ENCODE measurements at regions not wholly inside any gene's neighbourhood (a gene's known extent, or its start where the extent isn't known, plus 50 kb on each side); places are given as distances from the start of the nearest gene placed in this dataset.

DNA sequence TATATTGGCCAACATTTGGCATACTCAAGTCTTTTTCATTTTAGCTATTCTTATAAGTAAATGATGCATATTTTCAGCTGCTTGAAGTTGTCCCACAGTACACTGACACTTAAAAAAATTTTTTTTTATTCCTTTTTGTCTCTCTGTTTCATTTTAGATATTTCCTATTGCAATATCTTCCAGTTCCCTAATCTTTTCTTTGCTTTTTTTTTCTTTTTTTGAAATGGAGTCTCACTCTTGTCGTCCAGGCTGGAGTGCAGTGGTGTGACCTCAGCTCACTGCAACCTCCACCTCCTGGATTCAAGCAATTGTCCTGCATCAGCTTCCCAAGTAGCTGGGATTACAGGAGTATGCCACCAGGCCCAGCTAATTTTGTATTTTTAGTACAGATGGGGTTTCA lies 217.4 kb upstream of the KRR1 start:
- no peak for DNase-seq (ENCODE audit: low read depth)

DNA sequence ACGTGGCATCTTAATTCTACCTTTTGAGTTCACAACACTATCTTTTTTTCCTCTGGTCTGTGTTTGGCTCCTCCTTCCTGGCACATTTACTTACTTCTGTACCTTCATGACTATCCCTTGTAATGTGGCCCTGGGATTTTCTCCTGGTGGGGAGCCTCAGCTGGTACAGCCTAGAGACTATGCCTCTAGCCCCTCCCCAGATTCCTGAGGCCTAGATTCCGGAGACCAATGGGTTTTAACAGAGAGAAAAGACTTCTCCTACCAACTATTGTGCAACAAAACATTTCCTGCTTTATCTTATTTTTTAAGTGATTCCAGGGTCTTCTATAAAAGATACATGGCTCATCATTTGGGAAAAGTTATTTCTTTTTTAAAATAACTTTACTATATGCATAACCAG lies 216.2 kb upstream of the KRR1 start:
- DNase-seq (ENCODE audit: low read depth) = no peak

DNA sequence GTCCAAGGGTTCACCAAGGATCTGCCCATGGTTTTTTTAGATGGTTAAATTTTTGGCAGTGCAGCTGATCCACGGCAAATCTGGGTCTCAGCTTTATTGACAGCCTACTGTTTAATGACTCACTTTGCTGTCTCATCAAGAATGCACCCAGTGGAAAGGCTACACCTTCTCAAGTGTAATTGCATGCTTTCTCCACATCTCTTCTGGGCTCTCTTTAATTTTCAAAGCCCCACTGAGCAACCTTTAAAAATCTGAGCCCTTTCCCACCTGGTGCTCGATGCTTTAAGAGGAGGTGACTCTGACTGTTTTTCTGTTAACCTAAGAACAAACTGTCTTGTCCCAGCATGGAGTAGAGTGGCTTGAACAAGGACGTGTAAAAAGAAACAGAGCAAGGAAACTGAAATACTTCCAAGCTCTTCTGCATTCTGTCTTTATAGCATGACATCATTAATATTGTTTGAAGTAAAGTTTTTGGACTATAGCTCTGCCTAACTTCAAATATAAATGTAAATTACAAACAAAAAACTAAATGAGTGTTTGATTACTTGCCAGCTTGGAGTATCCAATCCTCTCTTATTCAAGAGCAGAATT lies 214.2 kb upstream of the KRR1 start:
- DNase-seq (ENCODE audit: low read depth) = peak; percentile 88

DNA sequence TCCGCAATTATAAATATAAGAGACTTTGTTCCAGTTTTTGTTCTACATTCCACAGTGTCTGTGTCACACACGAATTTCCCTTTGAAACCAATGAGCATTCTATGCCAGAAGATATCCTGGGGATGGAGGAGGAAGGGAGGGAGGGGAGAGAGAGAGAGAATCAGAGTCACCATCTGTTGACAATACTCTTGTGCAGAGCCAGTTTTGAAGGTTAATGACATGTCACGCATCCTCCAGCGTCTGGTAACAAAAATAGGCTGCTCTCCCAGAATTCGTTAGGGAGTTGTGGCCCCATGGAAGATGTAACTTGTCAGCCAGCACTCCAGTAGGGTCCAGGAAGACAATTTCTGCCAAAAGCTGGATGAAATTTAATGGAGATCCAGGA lies 213.5 kb upstream of the KRR1 start:
- DNase-seq (ENCODE audit: low read depth) = peak; percentile 95

DNA sequence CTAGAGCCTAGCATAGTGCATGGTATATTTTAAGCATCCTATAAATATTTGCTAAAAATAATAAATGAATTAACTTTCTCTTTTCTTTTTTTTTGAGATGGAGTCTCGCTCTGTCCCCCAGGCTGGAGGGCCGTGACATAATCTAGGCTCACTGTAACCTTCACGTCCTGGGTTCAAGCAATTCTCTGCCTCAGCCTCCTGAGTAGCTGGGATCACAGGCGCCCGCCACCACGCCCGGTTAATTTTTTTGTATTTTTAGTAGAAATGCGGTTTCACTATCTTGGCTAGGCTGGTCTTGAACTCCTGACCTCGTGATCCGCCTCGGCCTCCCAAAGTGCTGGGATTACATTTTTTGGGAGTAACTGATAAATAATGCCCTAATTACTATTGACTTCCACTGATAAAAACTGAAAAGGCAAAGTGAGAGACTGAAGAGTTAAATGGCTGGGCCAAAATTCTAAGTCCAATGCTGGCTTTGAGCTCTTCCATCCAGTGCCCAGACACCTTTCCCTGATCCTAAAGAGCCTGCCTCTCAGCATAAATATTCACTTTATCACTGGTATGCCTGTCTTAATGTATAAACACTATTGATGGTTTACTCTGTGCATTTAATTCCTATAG lies 213.0 kb upstream of the KRR1 start:
- no peak for DNase-seq (ENCODE audit: low read depth)

DNA sequence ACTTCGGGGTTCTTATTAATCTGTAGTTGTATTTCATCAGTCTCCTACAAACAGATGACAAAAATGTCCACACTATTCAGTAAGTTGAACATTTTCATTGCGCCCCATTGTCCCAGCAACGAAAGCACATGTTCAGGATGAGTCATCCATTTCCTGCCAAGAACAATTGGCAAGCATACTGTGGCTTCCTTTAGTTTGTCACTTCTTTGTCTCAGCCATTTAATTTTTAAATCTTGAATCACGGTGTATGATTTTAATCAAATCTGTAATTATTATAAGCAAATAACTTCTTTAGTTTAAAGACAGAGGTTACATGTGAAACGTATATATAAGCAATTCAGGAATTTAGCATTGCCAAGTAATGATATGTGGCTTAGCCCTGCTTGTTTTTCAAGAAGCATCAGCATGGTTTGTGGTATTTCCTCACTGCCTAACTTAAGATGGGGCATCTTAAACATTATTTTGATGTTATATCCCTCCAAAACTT lies 211.3 kb upstream of the KRR1 start:
- DNase-seq (ENCODE audit: low read depth) = peak; percentile 93

DNA sequence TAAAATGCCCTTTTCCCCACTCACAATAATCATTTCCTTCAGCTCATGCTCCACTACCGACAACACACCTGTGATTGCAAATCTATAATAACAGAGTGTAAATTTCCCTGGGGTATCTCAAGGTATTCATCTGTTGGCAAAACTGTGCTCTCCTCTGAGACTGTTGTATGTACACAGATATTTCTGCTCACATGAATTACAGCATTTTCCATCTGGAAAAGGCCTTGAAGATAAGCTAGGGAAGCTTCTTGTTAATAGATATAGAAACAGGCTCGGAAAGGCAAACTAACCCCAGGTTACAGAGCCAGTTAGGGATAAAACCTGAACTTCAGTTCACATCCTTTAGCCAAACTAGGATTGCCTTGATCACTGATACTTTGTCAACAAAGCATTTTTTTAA lies 210.4 kb upstream of the KRR1 start:
- DNase-seq (ENCODE audit: low read depth) = no peak

DNA sequence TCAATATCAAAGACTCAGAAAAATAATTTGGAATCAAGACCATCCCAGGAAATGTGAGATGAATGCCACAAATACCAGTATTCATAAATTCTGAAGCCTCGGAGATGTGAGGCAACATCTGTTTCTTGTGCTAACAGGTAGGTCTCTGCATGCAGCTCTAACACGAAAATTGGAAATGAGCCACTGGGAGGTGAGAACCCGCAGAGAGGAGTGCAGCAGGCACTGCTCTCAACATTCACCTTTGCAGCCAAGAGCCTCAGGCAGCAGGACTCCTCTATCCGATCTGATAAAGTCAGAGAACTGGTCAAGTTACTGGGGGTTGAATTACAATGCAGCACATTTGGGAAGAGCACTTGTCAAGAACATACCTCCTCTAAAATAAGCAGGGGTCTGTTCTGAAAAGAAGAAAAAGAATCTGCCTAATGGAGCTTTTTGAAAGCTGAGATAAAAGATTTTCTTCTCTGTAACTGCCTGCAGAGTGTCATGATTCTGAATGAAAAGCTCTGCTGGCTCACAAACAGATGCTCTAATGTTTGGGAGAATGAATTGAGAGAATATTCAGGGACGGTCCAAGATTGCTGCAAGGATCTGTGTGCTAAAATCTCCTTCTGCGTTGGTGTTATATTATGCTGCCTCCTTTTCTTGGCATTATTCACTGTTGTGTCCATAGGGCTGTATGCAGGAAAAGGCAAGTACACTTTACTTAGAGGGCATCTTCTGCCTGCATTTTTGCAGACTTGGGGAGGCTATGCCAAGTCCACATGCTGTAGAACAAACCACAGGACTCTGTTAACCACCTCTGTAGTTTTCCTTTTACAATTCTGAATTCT lies 209.6 kb upstream of the KRR1 start:
- peak; percentile 70 for DNase-seq (ENCODE audit: low read depth)

DNA sequence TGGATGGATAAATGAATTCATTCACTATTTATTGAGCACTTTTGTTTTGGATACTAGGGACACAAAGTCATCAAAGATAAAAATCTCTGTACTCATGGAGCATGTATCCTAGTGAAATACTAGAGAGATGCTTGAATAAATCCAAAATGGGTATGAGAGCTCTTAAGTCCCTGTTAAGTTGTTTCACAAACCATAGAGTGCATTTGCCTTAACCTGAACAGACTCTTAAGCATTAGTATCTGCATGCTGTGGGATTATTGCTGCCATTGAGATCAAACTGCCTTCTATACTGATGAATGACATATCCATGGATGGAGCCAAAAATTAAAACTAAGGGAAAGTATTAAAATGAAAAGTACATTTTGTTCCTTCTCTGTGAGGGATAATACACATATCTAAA lies 206.5 kb upstream of the KRR1 start:
- no peak for DNase-seq (ENCODE audit: low read depth)

DNA sequence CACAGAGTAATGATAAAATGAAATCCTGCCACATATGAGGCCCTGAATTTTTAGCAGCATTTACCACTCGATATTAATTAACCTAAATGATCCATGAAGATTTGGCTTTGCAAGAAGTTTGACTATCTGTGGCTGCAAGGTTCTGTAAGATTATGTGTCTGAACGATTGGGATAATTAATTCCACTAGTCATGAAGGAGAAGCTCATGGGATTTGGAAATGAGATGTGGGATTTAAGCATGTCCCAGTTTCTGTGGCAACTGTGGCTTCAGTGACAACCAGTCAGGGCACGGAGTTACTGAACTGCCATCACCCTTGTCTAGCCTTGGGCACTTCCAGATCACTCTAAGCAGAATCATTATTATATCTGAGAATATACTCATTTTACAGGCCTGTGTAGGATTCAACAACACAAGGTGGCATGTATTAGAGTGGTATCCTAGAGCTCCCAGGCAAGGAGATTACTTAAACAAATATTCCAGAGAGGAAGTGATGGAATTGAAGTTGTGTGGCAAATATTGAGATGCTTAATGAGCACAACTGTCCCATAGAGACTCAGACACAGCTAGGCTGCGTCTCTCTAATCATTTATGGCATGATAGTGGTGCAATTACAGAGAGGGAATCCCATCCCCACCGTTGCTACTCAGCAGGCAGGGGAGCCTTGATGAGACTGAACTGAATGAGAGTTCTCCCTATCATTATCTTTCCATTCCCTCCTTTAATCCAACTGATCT lies 205.0 kb upstream of the KRR1 start:
- no peak for DNase-seq (ENCODE audit: low read depth)

DNA sequence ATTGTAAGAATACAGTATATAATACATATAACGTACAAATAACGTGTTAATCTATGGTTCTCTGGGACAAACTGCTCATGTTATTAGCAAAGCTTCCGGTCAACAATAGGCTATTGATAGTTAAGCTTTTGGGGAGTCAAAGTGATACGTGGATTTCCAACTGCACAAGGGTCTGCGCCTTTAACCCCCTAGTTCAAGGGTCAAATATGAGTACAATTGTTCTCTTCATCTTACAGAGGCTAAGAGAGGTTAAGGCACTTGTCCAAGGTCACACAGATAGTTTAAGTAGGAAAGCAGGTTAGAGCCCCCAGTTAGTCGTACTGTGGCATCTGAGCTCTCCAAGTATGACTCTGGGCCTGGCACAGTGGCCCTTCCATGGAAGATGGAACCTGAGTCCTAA lies 204.3 kb upstream of the KRR1 start:
- no peak for DNase-seq (ENCODE audit: low read depth)

DNA sequence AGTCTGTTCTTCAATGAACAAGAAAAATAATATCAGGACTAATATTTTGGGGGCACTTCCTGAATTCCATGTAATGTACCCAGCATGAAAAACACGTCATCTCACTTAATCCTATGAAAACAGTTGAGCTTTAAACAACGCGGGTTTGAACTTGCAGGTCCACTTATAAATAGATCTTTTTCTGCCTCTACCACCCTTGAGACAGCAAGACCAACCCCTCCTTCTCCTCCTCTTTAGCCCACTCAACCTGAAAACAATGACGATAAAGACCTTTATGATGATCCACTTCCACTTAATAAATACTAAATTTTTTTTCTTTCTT lies 203.9 kb upstream of the KRR1 start:
- DNase-seq (ENCODE audit: low read depth) = no peak

DNA sequence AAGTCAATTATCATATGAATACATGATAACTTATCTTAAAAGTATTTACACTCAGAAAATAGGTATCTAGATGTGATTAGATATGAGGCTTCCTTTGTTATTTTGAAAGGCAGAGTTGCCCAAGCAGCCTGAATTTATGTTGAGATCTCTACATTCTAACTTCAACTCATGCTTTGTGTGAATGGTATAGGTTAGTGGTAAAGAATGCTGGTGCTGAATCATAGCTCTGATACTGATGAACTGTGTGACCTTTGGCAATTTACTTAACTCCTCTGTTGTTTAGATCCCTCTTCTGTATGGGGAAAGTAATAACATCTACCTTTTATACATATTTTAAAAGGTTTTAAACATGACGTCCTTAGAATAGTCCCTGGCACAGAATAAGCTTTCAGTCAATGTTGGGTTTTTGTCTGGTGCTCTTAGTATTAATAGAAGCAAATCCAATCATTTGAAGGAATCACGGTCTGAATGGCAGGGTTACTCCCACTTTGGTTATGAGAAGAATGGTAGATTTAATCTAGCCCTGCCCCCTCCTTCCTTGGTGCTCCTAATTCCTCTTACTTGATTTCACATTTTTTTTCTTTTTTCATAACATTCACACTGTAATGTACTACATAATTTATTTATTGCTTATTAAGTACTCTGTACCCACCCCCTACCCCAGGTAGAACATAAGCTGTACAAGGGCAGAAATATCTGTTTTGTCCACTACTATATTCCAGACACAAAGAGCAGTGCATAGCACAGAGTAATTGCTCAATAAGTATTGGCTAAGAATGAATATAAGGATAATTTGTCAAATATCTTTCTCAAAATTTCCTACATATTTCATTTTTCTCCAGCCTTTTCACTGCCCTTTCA lies 203.3 kb upstream of the KRR1 start:
- DNase-seq (ENCODE audit: low read depth) = no peak

DNA sequence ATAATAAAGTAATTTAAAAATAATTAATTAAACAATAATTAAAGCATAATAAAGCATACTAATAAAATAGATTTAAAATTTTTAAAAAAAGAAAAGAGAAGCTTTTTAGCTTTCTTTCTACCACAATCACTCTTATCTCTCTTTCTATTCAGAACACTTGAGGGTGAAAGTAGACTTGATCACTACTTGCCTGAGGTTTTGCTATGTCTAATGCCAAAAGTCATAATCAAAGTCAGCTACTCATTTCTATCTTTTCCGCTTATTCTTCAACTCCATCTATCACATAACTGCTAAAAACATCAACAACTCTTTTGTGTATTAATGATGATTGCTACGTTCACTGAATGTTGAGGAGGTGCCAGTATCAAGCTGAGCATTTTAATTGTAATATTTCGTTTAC lies 202.0 kb upstream of the KRR1 start:
- DNase-seq (ENCODE audit: low read depth) = no peak

DNA sequence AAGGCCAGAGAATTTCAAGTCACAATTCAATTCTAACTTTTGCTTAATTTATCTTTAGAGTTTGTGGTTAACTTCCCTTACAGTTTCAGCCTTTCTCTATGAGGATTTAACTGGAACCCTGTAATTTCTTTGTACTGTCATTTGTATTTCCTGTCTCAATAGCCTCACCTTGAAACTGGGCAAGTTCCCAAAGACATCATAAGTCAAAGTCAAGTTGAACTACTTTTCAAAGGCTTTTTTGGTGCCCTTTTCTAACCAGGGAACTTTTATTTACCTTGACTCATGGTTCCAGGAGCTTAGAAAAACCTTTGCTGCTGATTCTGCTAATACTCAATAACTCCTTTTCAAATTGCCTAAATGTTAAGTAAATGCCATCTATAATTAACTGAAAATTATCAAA lies 200.8 kb upstream of the KRR1 start:
- DNase-seq (ENCODE audit: low read depth) = peak; percentile 88

DNA sequence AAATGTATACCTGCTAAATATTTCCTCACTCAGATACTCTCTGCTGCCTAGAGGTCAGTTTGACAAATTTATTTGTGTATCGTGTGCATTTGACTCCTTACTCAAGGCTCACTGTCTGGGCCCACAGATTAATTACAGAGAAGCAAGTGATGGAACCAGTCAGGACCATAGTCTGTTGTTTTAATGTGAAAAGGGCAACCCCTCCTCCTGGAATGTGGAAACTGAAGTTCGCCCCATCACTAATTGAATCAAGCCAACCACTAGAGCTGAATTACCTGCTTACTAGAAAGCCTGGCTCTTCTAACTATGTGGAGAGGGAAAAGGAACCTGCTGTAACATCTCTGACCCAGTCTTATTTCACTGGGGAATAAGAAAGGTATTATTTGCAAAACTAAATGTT lies 199.9 kb upstream of the KRR1 start:
- no peak for DNase-seq (ENCODE audit: low read depth)

DNA sequence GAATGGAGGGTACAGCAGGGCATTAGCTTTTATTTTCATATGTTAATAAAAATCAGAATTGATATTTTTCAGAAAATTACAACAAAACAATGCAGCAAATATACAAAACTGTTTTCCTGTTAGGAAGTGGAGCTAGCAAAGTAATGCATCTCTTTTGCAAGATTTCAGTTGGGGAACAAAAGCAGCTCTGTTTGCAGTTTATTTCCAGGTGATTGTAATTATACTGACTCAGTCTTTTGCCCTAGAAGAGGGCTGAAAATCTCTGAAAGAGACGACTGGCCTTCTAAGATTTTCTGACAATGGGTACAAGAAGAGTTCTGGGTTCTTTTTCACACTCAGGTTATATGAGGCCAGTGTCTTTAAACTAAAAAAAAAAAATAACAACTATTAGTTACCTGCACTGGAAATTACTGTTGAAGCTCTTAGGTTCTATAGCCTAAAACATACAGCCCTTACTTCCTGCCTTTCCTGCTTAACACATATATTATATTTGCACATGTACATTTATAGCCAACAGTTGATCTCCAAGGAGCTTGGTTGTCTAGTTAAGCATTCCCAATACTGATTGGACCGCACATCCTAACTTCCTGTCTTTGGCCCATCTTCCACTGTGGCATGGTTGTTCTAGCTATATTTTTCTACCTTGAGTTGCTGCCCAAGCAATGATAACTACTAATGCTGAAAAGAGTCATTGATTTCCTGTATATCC lies 199.1 kb upstream of the KRR1 start:
- DNase-seq (ENCODE audit: low read depth) = no peak

DNA sequence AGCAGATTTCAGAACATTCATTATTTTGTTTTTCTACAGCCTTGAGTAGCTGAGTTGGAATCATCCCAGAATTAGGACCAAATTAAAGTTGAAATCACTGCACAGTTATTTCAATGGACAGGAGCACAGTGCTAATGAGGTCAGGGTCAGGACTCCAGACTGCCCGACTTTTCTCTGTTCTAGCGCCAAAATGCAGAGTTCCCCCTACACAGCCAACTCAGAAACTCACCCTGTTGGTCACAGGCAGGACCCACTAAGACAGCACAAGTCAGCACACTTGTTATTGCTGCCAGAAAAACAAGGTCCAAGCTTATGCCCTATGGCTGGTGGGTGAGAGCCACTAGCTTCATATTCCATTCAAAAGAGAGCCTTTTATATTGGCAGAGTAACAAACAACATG lies 198.1 kb upstream of the KRR1 start:
- no peak for DNase-seq (ENCODE audit: low read depth)

DNA sequence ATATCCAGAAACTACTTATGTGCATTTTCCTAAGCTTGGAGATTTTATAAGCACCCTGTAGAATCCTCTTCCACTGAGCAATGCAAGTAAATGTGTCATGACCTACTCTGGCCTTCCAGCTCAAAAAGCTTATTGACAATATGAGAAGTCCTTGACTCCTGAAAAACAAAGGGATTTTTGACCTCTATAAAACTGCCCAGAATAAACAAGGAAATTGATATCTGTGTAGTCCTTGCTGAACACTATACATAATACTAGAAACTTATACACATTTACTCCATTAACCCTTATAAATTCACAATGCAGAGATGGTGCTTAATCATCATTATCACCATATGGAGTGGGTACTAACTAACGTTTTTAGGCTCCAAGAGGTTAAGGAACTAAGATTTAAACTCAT lies 197.4 kb upstream of the KRR1 start:
- DNase-seq (ENCODE audit: low read depth) = no peak

DNA sequence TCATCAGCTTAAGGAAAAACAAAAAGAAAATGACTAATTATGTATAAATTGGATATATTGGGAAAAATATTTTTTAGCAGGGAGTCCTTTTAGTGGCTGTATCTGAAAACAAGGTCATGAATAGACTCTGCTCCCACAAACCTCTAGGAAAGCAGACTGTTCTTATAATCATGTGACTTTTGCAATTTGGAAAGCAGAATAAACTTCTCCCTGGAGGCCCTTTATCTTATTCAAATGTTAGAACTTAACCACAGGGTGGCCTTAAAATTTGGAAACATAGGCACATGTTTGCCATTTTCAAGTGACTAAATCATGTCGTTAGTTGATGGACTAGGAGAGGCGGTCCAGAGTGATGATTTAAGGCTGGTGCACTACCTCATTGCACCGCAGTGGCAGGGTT lies 196.6 kb upstream of the KRR1 start:
- DNase-seq (ENCODE audit: low read depth) = no peak
